ENCODE measurements at regions not wholly inside any gene's neighbourhood (a gene's known extent, or its start where the extent isn't known, plus 50 kb on each side); places are given as distances from the start of the nearest gene placed in this dataset.

DNA sequence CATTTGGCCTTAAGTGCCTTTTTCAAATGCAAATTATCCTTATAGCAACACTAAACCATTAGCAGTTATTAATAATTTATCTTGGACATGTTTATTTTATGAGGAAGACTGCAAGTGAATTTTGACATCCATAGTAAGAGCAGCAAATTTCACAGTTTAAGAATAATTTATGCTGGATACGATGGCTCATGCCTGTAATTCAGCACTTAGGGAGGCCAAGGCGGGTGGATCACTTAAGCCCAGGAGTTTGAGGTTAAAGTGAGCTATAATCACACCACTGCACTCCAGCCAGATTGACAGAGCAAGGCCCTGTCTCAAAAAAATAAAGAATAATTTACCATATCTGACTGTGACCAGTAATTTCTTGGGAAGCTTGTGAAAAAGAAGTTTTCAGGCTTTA lies 286.2 kb downstream of the TMX3 start:
- Histone ChIP-seq H3K27ac (no peak overlapping the region), H3K4me3 (no peak overlapping the region), H3K27me3 (no peaks in the 10 kb centered on the region), H3K36me3 (no peaks in the 10 kb centered on the region), H3K9me3 (no peaks in the 10 kb centered on the region), H3K4me1 (no peaks in the 10 kb centered on the region)
- TF ChIP-seq POLR2AphosphoS5 (IDR thresholded peaks at IDR 0.05) (no peak), POLR2A (IDR thresholded peaks at IDR 0.05) (no peak), EP300 (IDR thresholded peaks at IDR 0.05) (no peak)
- TF ChIP-seq, protein P1, sequence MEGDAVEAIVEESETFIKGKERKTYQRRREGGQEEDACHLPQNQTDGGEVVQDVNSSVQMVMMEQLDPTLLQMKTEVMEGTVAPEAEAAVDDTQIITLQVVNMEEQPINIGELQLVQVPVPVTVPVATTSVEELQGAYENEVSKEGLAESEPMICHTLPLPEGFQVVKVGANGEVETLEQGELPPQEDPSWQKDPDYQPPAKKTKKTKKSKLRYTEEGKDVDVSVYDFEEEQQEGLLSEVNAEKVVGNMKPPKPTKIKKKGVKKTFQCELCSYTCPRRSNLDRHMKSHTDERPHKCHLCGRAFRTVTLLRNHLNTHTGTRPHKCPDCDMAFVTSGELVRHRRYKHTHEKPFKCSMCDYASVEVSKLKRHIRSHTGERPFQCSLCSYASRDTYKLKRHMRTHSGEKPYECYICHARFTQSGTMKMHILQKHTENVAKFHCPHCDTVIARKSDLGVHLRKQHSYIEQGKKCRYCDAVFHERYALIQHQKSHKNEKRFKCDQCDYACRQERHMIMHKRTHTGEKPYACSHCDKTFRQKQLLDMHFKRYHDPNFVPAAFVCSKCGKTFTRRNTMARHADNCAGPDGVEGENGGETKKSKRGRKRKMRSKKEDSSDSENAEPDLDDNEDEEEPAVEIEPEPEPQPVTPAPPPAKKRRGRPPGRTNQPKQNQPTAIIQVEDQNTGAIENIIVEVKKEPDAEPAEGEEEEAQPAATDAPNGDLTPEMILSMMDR (IDR thresholded peaks at IDR 0.05), result no peak
- DNase-seq (no peak), ATAC-seq (ENCODE audit: low FRiP score in 2 of 2) (no peak)
- WGBS, 2 donors, result 59 to 71% methylated on average over 2 of the region's 2 CpGs

DNA sequence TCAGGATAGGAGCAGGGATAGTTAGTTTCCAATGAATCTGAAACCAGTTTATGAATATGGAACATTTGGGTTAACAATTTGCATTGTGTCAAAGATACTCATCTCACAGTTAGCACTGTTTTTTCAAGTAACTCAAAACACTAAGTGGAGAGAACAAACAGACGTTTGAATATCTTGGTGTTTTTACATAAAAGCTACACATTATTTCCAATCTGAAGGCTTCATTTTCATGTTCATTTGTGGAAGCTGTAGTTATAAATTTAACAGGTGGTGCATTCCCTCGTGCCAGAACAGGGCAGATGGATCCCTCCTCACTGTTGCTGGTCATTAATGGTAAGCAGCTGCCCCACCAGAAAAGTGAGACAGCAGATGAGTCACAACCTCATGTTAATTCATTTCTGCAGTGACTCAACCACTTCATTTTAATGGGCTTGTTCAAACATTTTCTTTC lies 286.9 kb downstream of the TMX3 start:
- TF ChIP-seq, protein P1 (IDR thresholded peaks at IDR 0.05), result no peak
- TF ChIP-seq EP300 (IDR thresholded peaks at IDR 0.05) (no peak), POLR2AphosphoS5 (IDR thresholded peaks at IDR 0.05) (no peak), POLR2A (IDR thresholded peaks at IDR 0.05) (no peak)
- Histone ChIP-seq H3K4me1 (no peaks in the 10 kb centered on the region), H3K27me3 (no peaks in the 10 kb centered on the region), H3K4me3 (no peak overlapping the region), H3K9me3 (no peaks in the 10 kb centered on the region), H3K27ac (no peak overlapping the region), H3K36me3 (no peaks in the 10 kb centered on the region)
- DNase-seq, result no peak
- ATAC-seq (ENCODE audit: low FRiP score in 2 of 2), result peak in 1 of 2 donors; percentile 73
- WGBS, 2 donors, result 43% methylated on average over 2 of the region's 2 CpGs

GRCh38 chr18:68426731-68427315 lies 288.1 kb downstream of the TMX3 start:
- Histone ChIP-seq H3K9me3 (no peaks in the 10 kb centered on the region), H3K27me3 (no peaks in the 10 kb centered on the region), H3K4me1 (no peaks in the 10 kb centered on the region), H3K36me3 (no peaks in the 10 kb centered on the region), H3K27ac (no peak overlapping the region), H3K4me3 (no peak overlapping the region)
- ATAC-seq (ENCODE audit: low FRiP score in 2 of 2), result no peak
- WGBS, 2 donors, result 83 to 89% methylated on average over 5 of the region's 5 CpGs
- DNase-seq, result no peak
- TF ChIP-seq EP300 (IDR thresholded peaks at IDR 0.05) (no peak), POLR2A (IDR thresholded peaks at IDR 0.05) (no peak), POLR2AphosphoS5 (IDR thresholded peaks at IDR 0.05) (no peak)
- TF ChIP-seq, protein P1 (IDR thresholded peaks at IDR 0.05), result no peak

- no peaks in the 10 kb centered on the region for H3K36me3 ChIP-seq
- no peak overlapping the region for H3K4me3 ChIP-seq
- no peaks in the 10 kb centered on the region for H3K4me1 ChIP-seq
- TF ChIP-seq POLR2AphosphoS5 (IDR thresholded peaks at IDR 0.05), result no peak
- no peak for TF ChIP-seq POLR2A (IDR thresholded peaks at IDR 0.05)
- TF ChIP-seq, protein P1 (IDR thresholded peaks at IDR 0.05), result no peak
- TF ChIP-seq EP300 (IDR thresholded peaks at IDR 0.05), result no peak
- DNase-seq, result no peak
- no peaks in the 10 kb centered on the region for H3K9me3 ChIP-seq
- H3K27ac ChIP-seq, result no peak overlapping the region
- H3K27me3 ChIP-seq, result no peaks in the 10 kb centered on the region
- WGBS, 2 donors, result 80 to 82% methylated on average over 5 of the region's 5 CpGs
- ATAC-seq (ENCODE audit: low FRiP score in 2 of 2), result no peak
These were observed 296.0 kb downstream of the TMX3 start for GRCh38 chr18:68418881-68419280.

- Histone ChIP-seq H3K4me1 (no peaks in the 10 kb centered on the region), H3K4me3 (no peak overlapping the region), H3K27me3 (no peaks in the 10 kb centered on the region), H3K9me3 (no peaks in the 10 kb centered on the region), H3K36me3 (no peaks in the 10 kb centered on the region), H3K27ac (no peak overlapping the region)
- no peak for TF ChIP-seq POLR2A (IDR thresholded peaks at IDR 0.05)
- TF ChIP-seq, protein P1 (IDR thresholded peaks at IDR 0.05), result no peak
- no peak for TF ChIP-seq POLR2AphosphoS5 (IDR thresholded peaks at IDR 0.05)
- TF ChIP-seq EP300 (IDR thresholded peaks at IDR 0.05), result no peak
- DNase-seq (no peak), ATAC-seq (ENCODE audit: low FRiP score in 2 of 2) (no peak)
- whole genome bisulfite sequencing, 2 donors, result 88% methylated on average over 11 of the region's 11 CpGs
These were observed 296.6 kb downstream of the TMX3 start for GRCh38 chr18:68418226-68418868.

Measured in upper lobe of left lung (tissue), 6 donors.